Fibroblast of gingiva (primary cell): ENCODE measurements at regions not wholly inside any gene's neighbourhood (a gene's known extent, or its start where the extent isn't known, plus 50 kb on each side); places are given as distances from the start of the nearest gene placed in this dataset.

Experiments
- DNase-seq: peaks from one replicate; pipeline ENCODE4 v3.0.0-alpha.2; 2011; ENCODE audit warnings: low read depth

DNA sequence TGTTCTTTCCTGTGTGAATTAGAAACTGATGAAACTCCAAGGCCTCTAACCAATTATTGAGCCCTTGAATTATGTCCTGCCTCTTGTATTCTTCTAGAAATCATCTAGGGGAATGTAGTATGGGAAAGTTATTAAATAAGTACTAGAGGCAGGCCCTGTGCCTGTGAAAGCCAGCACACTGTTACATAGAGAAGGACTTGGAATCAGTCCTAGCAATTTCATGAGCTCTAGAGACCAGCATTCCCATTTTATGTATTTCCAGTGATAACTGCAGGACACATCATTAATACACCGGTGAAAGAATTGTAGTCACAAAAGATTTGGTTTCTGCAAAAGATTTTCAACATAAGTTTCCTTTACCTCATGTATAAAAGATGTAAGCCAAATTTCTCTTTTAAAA lies 168.5 kb upstream of the VLDLR start:
- no peak for DNase-seq

DNA sequence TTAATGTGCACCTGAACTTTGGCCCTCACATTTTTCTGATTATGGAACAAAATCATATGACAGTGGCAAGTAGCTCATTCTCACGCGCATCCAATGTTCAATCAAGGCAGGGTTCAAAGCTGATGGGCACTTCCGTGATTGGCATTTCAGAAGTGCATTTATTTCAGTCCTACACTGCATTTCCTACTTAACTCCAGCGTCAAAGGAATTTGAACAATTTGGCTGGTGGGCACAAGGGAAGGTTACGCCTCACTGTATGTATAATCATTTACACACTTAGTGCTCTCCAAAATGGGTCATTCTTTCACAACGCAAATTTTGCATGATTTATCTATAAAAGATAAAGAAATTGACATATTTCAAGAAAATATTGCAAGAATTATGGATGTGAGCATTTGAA lies 167.9 kb upstream of the VLDLR start:
- no peak for DNase-seq

DNA sequence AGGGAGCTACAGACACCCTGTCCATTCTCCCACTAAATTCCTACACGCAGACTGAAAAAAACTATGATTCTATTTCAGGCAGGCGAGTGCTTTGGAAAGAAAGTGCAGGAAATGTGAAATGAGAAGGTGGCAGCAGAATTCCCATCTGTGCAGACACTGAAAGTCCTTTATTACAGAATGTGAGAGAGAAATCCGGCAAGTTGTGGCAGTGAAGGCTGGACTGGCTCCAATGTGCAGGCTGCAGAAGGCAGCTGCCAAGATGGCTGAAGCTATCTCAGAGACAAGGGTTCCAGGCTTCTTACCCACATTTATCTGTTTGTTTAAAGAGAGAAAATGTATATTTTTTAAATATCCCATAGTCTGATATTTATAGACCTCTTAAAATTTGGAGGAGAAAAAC lies 161.8 kb upstream of the VLDLR start:
- DNase-seq, result no peak

DNA sequence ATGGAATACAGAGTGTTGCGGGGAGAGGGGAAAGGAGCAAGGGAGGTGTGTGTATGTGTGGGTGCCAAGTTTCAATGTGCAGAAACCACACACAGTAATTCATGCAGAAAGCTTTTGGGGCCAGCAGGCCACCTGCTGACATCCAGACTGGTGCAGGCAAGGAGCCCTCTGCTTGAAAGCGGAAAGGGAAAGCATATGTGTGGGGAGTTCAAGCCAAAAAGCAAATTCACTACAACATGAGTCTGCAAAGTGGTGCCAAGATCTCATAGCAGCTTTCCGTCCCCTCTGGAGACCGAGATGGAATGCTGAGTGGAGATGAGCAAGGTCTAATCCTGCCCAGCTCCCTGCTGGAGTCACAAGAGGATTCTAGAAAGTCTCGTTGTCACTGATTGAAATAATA lies 159.7 kb upstream of the VLDLR start:
- DNase-seq, result no peak

DNA sequence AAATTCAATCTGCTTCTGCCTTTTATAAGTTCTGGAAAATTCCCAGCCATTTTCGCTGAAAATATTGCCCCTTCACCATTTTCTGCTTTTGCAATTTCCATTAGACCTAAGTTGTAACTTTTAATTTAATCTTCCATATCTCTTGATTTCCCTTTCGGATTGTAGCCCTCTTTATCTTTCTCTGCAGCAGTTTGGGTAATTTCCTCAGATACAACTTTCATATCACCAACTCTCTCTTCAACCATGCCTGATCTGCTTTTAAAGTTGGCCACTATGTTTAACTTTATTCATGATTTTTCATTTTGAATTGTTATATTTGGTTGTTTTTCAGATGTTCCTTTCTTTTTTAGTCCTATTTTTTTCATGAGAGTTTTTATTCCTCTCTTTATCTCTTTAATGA lies 157.0 kb upstream of the VLDLR start:
- no peak for DNase-seq

DNA sequence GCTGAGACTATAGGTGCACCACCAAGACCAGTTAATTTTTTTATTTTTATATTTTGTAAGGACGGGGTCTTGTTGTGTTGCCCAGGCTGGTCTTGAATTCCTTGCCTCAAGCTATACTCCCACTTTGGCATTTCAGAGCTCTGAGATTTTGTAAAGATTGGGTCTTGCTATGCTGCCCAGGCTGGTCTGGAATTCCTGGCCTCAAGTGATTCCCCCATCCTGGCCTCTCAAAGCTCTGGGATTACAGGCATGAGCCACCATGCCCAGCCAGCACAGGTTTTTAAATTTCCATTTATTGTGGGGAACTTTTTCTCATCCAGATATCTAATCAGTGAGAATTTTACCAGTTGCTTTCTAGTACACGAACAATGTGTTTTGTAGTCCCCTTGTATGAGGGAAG lies 156.1 kb upstream of the VLDLR start:
- DNase-seq, result no peak

DNA sequence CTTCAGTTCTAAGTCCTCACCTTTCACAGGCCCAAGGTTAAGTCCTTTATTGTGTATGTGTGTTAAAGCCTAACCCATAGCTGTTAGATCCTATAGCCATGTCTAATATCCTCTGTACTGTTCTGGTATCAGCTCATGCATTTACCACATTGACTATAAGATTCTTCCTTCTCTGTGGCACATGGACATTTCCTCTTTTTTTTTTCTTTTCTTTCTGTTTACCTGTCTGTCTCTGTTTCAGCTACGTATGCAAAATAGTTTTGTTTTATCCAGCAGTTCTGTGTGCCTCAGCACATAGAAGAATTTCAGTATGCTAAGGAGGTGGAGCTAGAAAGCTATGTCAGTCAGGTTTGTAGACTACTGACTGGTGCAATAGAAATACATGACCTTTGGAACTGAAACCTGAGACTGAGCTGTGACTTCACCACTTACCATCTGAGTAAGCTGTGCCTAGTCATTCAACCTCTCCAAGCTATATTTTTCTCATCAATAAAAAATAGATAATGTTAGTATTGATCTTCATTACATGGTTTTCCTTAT lies 155.6 kb upstream of the VLDLR start:
- DNase-seq, result no peak

DNA sequence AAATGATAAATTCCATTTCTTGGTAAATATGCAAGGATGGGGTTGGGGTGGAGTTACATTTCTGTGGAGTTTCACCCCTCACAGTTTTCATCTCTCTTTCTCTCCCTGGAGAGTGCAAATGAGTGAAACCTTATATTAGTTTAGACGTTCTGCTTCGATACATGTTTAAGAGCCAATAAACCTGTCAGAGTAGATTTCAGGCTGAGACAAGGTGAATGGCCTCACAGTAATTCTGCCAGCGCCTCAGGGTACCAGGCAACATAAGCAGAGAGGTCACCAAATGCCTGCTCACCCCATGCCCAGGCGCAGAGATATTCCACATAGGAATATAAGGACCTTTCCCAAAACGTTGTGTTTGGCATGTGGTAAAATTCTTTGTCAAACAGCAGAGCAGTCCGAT lies 154.9 kb upstream of the VLDLR start:
- no peak for DNase-seq

DNA sequence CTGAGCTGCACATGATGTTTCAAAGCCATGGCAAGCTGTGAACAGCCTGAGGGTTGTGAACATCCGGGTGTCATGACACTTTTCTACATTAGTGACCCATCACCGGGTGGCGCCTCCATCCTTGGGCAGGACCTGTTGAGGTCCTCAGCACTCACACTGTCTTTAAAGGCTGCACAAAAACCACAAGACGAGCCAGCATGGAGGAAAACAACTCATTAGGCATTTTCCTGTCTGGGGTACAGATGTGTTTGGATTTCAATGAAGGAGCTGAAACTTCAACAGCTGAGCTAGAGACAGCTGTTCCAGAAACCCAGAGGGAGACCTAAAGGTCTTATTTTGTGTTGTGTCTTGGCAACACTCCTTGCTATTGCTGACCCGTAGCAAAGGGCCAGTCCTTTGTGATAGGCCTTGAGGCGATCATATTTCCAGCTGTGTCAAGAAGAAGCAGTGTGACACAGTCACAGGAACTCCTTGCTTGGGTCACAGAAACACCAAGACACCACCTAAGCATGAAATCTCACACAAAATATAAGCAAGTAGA lies 151.8 kb upstream of the VLDLR start:
- DNase-seq, result no peak

DNA sequence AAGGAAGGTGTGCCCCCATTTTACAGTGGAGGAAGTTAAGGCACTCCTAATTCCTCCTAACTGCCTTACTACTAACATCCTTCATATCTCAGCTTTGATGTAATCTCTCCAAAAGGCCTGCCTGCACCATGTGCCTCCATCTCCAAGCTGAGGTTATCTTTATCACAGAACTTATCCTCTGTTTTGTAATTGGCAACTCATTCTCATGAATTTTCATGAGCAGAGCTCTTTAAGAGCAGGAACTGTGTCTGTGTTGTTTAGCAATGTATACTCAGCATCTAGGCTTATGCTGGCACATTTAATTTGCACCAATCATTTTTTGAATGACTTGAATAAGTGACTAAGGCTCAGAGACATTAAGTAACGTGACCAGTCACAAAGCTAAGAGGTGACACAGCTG lies 147.9 kb upstream of the VLDLR start:
- no peak for DNase-seq

DNA sequence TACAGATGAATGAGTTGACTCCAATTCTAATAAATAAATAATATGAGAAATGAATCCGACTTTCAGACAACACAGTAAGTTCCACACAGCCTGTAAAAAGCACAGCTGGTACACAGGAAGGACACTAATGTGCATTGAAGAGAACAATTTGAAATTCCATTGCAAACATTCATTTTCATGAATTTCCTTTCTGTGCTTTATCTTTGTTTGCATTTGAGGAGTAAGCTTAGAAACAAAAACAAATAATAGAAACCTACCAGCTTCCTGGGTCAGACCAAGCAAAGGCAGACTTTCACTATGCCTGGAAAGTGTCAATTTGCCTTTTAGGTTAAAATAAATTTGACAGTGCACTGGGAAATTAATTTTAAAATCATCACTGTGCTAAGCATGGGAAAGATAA lies 143.8 kb upstream of the VLDLR start:
- DNase-seq, result no peak

DNA sequence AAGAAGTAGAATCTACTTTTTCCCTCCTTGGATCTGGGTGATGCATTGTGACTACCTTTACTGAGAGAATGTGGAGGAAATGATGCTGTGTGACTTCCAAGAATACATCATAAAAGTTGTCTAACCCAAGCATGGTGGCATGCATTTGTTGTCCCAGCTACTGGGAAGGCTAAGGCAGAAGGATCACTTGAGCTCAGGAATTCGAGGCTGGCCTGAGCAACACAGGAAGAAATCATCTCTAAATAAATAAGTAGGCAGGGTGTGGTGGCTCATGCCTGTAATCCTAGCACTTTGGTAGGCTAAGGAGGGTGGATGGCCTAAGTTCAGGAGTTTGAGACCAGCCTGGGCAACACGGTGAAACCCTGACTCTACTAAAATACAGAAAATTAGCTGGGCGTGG lies 143.2 kb upstream of the VLDLR start:
- no peak for DNase-seq

DNA sequence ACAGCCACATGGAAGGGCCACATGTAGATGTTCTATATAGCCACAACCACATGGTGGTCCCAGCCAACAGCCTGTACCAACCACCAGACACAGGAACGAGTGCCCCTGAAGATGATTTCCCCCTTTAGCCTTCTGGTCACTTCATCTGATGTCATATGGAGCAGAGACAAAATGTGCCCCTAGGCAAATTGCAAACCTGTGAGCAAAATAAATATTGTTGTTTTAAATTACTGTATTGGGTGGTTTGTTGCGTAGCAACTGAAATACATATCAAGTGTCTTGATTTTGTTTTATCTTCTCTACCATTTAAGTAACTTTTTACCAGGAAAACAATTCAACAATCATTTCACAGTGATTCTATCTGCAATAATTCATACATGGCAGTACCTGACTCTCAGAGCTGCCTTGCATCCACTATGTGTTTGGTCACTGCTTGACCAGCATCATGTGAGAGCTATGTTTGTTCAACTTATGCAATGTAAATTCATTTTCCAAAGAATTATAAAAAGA lies 142.5 kb upstream of the VLDLR start:
- no peak for DNase-seq

DNA sequence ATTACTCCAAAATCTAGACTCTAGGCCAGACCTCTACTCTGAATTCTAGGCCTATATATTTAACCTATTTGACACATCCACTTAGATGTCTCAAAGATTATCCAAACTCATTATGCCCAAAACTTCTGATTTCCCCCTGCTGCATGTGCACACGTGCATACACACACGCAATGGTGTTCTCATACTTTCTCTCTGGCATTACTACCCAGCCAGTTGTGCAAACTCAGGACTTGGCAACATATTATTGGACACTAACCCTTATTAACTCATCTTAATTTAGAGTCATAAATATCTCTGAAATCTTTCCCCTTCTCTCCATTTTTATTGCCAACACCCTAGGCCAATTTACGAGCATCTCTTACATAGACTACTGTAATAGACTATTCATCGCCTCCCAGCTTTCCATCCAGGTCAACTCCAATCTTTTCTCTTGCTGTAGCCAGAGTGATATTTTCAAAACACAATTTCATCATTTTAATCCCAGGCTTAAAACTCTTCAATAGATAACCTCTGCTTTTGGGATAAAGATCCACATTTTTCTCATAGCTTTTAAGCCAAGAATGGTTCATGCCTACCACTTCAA lies 141.2 kb upstream of the VLDLR start:
- DNase-seq, result no peak

DNA sequence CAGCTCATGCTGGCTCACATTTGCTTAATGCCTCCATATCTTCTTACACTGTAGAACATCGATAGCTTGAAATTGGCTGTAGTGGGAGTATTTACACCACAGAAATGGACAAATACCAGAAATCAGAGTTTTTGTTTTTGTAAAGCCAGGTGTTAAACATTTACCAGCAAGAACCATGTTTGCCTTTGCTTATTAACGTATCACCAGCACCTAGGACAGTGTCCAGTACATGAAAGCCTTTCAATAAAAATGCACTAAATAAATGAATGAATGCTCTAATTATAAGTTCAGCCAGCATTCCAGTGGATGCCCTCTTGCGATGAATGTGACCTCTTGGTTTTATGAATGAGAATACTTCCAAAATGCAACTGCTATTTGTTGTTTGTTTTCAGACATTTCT lies 140.4 kb upstream of the VLDLR start:
- no peak for DNase-seq

DNA sequence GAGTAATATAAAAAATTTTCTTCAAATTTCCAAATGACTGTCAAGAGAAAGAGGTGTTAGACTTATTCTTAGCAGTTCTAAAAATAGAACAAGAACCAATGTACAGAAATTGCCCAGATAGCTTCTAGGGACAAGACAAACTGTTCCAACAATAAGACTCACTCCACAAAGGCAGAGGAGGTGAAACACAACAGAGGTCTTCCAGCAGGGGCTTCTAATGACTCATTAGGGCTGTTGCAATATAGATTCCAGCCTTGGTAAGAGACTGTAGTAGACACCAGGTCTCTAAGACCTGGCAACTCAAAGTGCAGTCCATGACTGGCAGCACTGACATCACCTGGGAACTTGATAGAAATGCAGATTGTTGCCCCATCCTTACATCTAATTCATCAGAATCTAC lies 134.6 kb upstream of the VLDLR start:
- DNase-seq, result no peak

DNA sequence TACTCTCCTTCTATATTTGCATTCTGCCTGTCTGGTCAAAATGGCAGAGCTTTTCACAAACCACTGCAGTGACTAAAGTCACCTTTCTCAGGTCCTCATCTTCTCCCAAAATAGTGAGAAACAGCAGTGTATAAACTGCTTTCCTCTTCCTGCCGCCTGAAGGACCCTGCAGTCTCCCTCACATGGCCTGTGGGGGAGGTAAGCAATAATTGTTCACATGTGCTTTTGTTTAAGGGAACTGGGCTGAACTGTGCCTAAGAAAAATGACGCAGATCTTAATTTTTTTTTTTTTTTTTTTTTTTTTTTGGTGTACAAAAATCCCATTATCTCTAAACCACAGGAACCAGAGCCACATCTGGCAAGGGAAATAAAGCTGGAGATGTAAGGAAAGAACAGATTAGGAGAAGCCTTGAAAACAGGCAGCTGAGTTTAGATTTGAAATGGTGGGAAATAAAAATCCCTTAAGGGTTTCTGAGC lies 131.7 kb upstream of the VLDLR start:
- peak; percentile 8 for DNase-seq

DNA sequence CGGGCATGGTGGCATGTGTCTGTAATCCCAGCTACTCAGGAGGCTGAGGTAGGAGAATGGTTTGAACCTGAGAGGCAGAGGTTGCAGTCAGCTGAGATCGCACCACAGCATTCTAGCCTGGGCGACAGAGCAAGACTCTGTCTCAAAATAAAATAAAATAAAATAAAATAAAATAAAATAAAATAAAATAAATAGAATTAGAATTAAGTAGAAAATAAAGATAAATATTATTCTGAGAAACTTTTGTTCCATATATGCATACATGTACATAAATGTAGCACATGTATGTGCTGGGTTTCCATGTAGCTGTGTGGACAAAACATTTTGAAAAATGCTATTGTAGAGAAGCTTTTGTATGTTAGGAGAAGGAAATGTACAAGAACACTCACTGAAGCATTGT lies 129.4 kb upstream of the VLDLR start:
- no peak for DNase-seq

DNA sequence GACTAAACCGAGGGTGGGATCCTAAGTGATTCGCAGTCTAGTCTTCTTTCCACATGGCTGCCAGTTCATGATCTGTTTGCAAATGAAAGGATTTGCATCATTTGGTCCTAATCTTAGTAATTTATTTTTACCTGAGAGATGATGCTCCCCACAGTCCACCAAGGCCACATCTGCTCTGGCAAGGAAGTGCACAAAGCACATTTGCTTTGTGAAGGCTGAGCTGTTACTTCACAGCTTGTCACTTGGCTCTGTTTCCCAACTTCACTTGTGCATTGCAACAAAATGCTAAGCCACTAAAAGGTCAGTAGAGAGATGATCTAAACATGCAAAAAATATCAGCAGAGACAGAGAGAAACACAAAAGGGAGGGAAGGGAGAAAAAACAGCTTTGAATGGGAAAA lies 128.5 kb upstream of the VLDLR start:
- peak; percentile 8 for DNase-seq

DNA sequence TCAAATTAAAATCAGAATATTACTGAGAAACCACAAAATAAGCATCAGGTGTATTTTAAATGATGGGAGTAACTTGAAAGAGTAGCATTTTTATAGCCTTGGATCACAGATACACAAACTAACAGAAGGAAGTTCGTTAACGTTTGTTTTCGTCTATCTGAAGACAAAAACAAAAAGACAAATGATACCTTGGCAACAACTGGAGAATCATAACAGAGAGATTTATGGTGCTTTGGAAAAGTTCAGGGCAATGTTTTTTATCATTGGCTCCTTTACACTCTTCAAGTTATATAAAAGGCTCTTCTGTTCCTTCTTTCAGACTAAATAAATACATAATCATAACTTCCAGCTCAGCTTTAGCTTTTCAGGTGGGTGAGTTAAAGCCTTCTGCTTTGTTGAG lies 128.1 kb upstream of the VLDLR start:
- DNase-seq, result no peak

DNA sequence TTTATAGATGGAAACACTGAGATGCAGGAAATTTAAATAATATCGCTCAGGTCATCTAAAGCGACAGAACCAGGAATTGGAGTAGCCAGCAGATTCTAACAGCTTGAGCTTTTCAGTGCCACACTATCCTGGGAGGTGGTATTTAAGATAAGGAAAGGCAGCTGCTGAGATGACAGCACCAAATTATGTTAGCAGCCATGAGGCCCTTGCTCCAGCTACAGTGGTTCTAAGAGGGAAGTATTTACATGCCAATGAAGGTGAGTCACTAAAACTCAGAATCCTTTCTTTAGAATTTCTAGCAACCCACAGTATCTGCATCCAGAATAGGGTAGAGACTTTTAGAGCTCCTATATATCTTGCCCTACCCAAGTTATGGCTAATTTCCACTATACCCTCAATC lies 127.0 kb upstream of the VLDLR start:
- DNase-seq, result no peak

DNA sequence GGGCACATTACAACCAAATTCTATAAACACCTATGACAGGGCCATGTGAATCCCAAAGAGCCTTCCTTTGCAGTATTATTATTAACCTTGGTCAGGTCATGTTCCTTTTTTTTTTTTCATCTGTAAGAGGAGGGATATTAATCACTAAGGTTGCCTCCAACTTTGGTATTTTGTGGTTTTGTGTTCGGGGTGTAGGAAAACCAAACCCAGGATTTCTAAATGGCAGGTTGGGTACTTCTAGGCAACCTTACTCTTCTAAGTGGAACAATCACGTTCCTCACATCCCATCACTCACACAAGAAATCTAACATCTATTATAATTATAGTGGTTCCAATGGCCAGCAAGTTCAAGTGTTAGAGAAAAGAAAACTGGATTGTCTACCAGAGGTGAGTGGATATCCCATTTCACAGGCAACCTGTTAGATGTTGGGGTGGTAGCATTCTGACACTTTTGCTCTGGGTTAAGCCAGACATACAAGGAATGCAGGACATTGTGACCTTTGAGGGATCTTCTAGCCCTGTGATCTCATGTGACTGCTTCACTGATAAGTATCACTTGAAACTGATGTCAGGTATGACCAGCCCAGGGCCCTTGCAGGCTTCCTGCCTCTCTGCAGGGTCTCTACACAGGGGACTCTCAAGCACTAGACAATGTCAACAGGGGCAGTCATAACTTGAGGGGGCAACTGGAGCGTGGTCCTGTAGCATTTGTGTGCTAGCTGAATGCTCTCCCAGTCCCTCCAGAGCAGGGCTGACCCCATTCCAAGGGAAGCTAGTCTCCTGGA lies 126.2 kb upstream of the VLDLR start:
- DNase-seq, result no peak

DNA sequence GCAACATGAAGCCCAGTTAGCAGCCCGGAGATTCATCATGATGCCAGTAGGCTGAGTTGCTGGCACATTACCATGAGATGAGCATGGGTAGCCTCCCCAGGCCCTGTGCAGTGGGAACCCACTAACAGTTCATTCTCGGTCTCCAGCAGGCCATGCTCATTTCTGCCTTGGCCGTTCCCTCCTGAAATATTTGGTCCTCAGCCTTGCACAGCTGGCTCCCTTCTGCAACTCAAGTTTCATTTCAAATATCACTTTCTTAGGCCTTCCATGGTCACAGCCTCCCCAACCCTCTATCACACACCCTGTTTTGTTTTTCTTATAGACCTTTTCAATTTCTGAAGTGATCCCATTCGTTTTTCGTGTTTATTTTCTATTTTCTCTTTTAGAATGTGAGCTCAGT lies 125.4 kb upstream of the VLDLR start:
- no peak for DNase-seq
